Panc1 (cell line): ENCODE measurements at regions not wholly inside any gene's neighbourhood (a gene's known extent, or its start where the extent isn't known, plus 50 kb on each side); places are given as distances from the start of the nearest gene placed in this dataset.

ENCODE experiments used
- ATAC-seq: fragments of 200-7000 bp; cut with Tn5 transposase; 2 replicates; pipeline ENCODE4 v1.9.1; 2020; ENCODE audit warnings: mild to moderate bottlenecking, moderate library complexity
- BruUV-seq: library from RNA; stranded (reverse); fragments of 400-500 nt; replicated peaks from 2 replicates; lab custom pipeline; 2021; lab: Mats Ljungman, UMichigan
- CTCF ChIA-PET: fragments of 300-600 bp; sonication (Branson Sonifier 250); formaldehyde crosslinking; loops from one replicate; lab custom pipeline; 2022; ENCODE audit warnings: antibody characterized with exemption; lab: Charles Lee
- POLR2A ChIA-PET: fragments of 300-600 bp; sonication (Branson Sonifier 250); formaldehyde crosslinking; loops from one replicate; lab custom pipeline; 2022; ENCODE audit warnings: antibody characterized with exemption; lab: Charles Lee
- DNase-seq: peaks from one replicate; pipeline ENCODE4 v3.0.0-alpha.2; 2010; ENCODE audit warnings: low read depth, low spot score
- H3K27ac ChIP-seq: 2 replicates; pipeline ENCODE4 v1.5.1; 2011; ENCODE audit warnings: mild to moderate bottlenecking, low read length, inconsistent platforms
- H3K27me3 ChIP-seq: fragments of 200-500 bp; sonication (Bioruptor generic); 2 replicates; pipeline ENCODE4 v1.6.0; 2014; ENCODE audit warnings: low read length, inconsistent platforms; ENCODE audit not compliant: control insufficient read depth, insufficient read depth
- H3K36me3 ChIP-seq: fragments of 200-500 bp; sonication (Bioruptor generic); 2 replicates; pipeline ENCODE4 v1.5.1; 2014; ENCODE audit warnings: inconsistent platforms, mild to moderate bottlenecking, low read length, moderate library complexity; ENCODE audit not compliant: control insufficient read depth, insufficient read depth
- H3K4me1 ChIP-seq: 2 replicates; pipeline ENCODE4 v1.5.1; 2011; ENCODE audit warnings: inconsistent platforms, mild to moderate bottlenecking, low read length, moderate library complexity; ENCODE audit not compliant: control insufficient read depth, insufficient read depth
- H3K4me3 ChIP-seq, 2 experiments: 2 replicates each; pipeline ENCODE4 v1.5.1; 2011 to 2012; ENCODE audit warnings: low read depth in 2 of 2, low read length in 2 of 2, mild to moderate bottlenecking in 2 of 2, inconsistent platforms in 1 of 2, moderate library complexity in 1 of 2
- H3K9me3 ChIP-seq: fragments of 200-500 bp; sonication (Bioruptor generic); 2 replicates; pipeline ENCODE4 v1.5.1; 2014; ENCODE audit warnings: low read depth, mild to moderate bottlenecking, inconsistent platforms, low read length, moderate library complexity; ENCODE audit not compliant: control insufficient read depth, insufficient read depth
- CTCF ChIP-seq: fragments of 450-650 bp; IDR thresholded peaks from 2 replicates; pipeline ENCODE4 v1.5.1; 2017; ENCODE audit warnings: mild to moderate bottlenecking
- POLR2AphosphoS5 ChIP-seq: IDR thresholded peaks from 2 replicates; pipeline ENCODE4 v1.6.1; 2012; ENCODE audit warnings: mild to moderate bottlenecking, low read depth, low read length, moderate library complexity
- REST ChIP-seq, 2 experiments: IDR thresholded peaks; 2 replicates each; pipeline ENCODE4 v1.6.1; 2011 to 2012; ENCODE audit warnings: low read depth in 2 of 2, control low read depth in 1 of 2, low read length in 1 of 2, mild to moderate bottlenecking in 1 of 2, moderate library complexity in 1 of 2; ENCODE audit not compliant: insufficient read depth in 1 of 2
- SIN3A ChIP-seq: IDR thresholded peaks from 2 replicates; pipeline ENCODE4 v1.6.1; 2012; ENCODE audit warnings: low read depth, mild to moderate bottlenecking, low read length, moderate library complexity, borderline replicate concordance; ENCODE audit not compliant: insufficient read depth
- TCF7L2 ChIP-seq: IDR thresholded peaks from 2 replicates; pipeline ENCODE4 v1.6.1; 2011; ENCODE audit warnings: mild to moderate bottlenecking, low read depth, low read length, inconsistent platforms
- in situ Hi-C: cut with HindIII; loops from 2 replicates; pipeline ENCODE4 v1.10.0; 2016; ENCODE audit warnings: low sequenced_read_pairs, low pct_unique_long_range_greater_than_20kb
- intact Hi-C: fragments of 100-400 bp; cut with micrococcal nuclease; formaldehyde crosslinking; loops from one replicate; pipeline ENCODE4 v1.10.0; 2022; ENCODE audit not compliant: unreplicated experiment

GRCh38 chr15:96170979-96171739 lies 159.3 kb upstream of the NR2F2 start:
- intact Hi-C loops = no loop called here
- no TSS peak for BruUV-seq
- in situ Hi-C loops = no loop called here
- POLR2A ChIA-PET = no interaction called here
- TF ChIP-seq POLR2AphosphoS5 (no peak), CTCF (no peak), SIN3A (no peak), REST (IDR thresholded peaks at IDR 0.05; ENCODE audit: insufficient read depth in 1 of 2, low read depth in 2 of 2, low read length in 1 of 2) (no peak)
- DNase-seq (no peak), ATAC-seq (no peak)
- no peaks in the 10 kb centered on the region for H3K4me1 ChIP-seq
- H3K27ac ChIP-seq = no peak overlapping the region
- CTCF ChIA-PET = no interaction called here
- no peaks in the 10 kb centered on the region for H3K9me3 ChIP-seq
- H3K36me3 ChIP-seq = no peaks in the 10 kb centered on the region
- H3K27me3 ChIP-seq = no peaks in the 10 kb centered on the region
- no peak overlapping the region for H3K4me3 ChIP-seq

- TF ChIP-seq TCF7L2 (no peak), SIN3A (no peak), CTCF (no peak), POLR2AphosphoS5 (no peak), REST (IDR thresholded peaks at IDR 0.05; ENCODE audit: insufficient read depth in 1 of 2, low read depth in 2 of 2, low read length in 1 of 2) (no peak)
- Histone ChIP-seq H3K4me3 (no peak overlapping the region), H3K27me3 (no peaks in the 10 kb centered on the region), H3K36me3 (no peaks in the 10 kb centered on the region), H3K9me3 (no peaks in the 10 kb centered on the region), H3K4me1 (no peaks in the 10 kb centered on the region), H3K27ac (no peak overlapping the region)
- DNase-seq = no peak
- ChIA-PET POLR2A (no interaction called here), CTCF (no interaction called here)
- in situ Hi-C loops = no loop called here
- no TSS peak for BruUV-seq
- no peak for ATAC-seq
- intact Hi-C loops = no loop called here
Measured at GRCh38 chr15:96171853-96172296, 158.6 kb upstream of the NR2F2 start.
